Lung (tissue), 11 donors: ENCODE measurements at regions not wholly inside any gene's neighbourhood (a gene's known extent, or its start where the extent isn't known, plus 50 kb on each side); places are given as distances from the start of the nearest gene placed in this dataset.

ENCODE experiments used
- ATAC-seq: fragments of 200-7000 bp; cut with Tn5 transposase; one replicate; pipeline ENCODE4 v1.9.1; 2020; ENCODE audit warnings: moderate number of reproducible peaks; ENCODE audit not compliant: insufficient read depth, low FRiP score
- DNase-seq, 3 donors: peaks; one replicate each; pipeline ENCODE4 v3.0.0-alpha.2; 2013 to 2017
- H3K27ac ChIP-seq, 2 donors: one replicate each; pipeline ENCODE4 v1.5.1; 2013; ENCODE audit warnings: mild to moderate bottlenecking in 2 of 2, moderate library complexity in 2 of 2, control low read depth in 1 of 2, inconsistent platforms in 1 of 2, low read depth in 1 of 2, low read length in 1 of 2
- H3K27me3 ChIP-seq, 3 donors: one replicate each; pipeline ENCODE4 v1.5.1; 2013; ENCODE audit warnings: low read length in 2 of 3; ENCODE audit not compliant: control insufficient read depth in 3 of 3, insufficient read depth in 3 of 3
- H3K36me3 ChIP-seq, 4 donors: one replicate each; pipeline ENCODE4 v1.5.1; 2013; ENCODE audit warnings: low read length in 4 of 4, mild to moderate bottlenecking in 1 of 4, moderate library complexity in 1 of 4; ENCODE audit not compliant: control insufficient read depth in 4 of 4, insufficient read depth in 4 of 4
- H3K4me1 ChIP-seq, 5 donors: one replicate each; pipeline ENCODE4 v1.5.1; 2013; ENCODE audit warnings: low read length in 5 of 5, mild to moderate bottlenecking in 2 of 5, moderate library complexity in 1 of 5; ENCODE audit not compliant: control insufficient read depth in 5 of 5, insufficient read depth in 5 of 5
- H3K4me3 ChIP-seq: one replicate; pipeline ENCODE4 v1.5.1; 2013; ENCODE audit warnings: mild to moderate bottlenecking, control low read depth, moderate library complexity
- H3K9ac ChIP-seq, 2 donors: one replicate each; pipeline ENCODE4 v1.5.1; 2013; ENCODE audit warnings: low read length in 2 of 2, control low read depth in 1 of 2; ENCODE audit not compliant: insufficient read depth in 1 of 2
- H3K9me3 ChIP-seq, 4 donors: one replicate each; pipeline ENCODE4 v1.5.1; 2013; ENCODE audit warnings: low read length in 3 of 4, mild to moderate bottlenecking in 1 of 4, moderate library complexity in 1 of 4; ENCODE audit not compliant: control insufficient read depth in 4 of 4, insufficient read depth in 3 of 4
- CTCF ChIP-seq: IDR thresholded peaks from 2 replicates; pipeline ENCODE4 v1.5.1; 2012; ENCODE audit warnings: mild to moderate bottlenecking; ENCODE audit errors: control extremely low read depth, extremely low read depth
- WGBS, 2 donors: extraction: QIAGEN DNeasy Blood & Tissue Kit; methylation state at CpG; one replicate each; pipeline ENCODE4 v1.1.7; 2013; 5-methylcytosine and 5-hydroxymethylcytosine counted together
- donor health status: control.
- donor health status: control.
- donor health status: Bipolar disorder and iron deficiency.
- donor health status: healthy.
- donor health status: DM: yes; HTN: yes; CAD: no.

- no peak overlapping the region for H3K9ac ChIP-seq
- H3K9me3 ChIP-seq: no peaks in the 10 kb centered on the region
- H3K36me3 ChIP-seq: no peaks in the 10 kb centered on the region
- peaks cover 0 to 4% (median 0%) of the 10 kb centered on the region in 5 donors for H3K4me1 ChIP-seq
- no peak overlapping the region for H3K27ac ChIP-seq
- no peak for ATAC-seq
- no peak for TF ChIP-seq CTCF
- H3K27me3 ChIP-seq: no peaks in the 10 kb centered on the region
- 86 to 100% methylated on average over 1 of the region's 1 CpG for WGBS, 2 donors
- peak in 2 of 3 donors; percentile 35 to 57 for DNase-seq
- H3K4me3 ChIP-seq: no peak overlapping the region
Measured at GRCh38 chr5:114305402-114306207, 56.3 kb upstream of the KCNN2 start.

DNA sequence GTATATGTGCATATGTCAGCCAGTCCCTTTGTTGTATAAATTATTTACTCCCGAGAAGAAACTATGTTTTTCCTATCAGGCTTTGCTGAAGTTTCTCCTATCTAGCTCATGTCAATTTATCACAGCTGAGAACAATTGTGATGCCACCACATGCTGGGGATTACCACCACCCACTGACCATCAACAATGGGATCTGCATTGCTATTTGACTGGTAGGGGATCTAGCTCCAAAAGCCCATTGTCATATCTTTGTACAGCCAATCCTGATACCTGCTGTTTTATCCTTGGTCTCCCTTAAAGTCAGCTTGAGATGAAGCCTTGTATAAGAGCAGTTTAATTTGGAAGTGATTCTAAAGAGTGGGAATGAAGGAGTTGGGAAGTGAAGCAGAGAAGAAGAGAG lies 53.9 kb upstream of the KCNN2 start:
- Histone ChIP-seq H3K36me3 (no peaks in the 10 kb centered on the region), H3K4me1 (peaks cover 0 to 7% (median 0%) of the 10 kb centered on the region in 5 donors), H3K27me3 (no peaks in the 10 kb centered on the region), H3K9me3 (no peaks in the 10 kb centered on the region), H3K4me3 (no peak overlapping the region), H3K27ac (no peak overlapping the region), H3K9ac (no peak overlapping the region)
- 73 to 76% methylated on average over 1 of the region's 1 CpG for WGBS, 2 donors
- DNase-seq (no peak), ATAC-seq (no peak)
- TF ChIP-seq CTCF: no peak

GRCh38 chr5:114308508-114308907 lies 53.4 kb upstream of the KCNN2 start:
- H3K9me3 ChIP-seq: no peaks in the 10 kb centered on the region
- WGBS, 2 donors: 79 to 80% methylated on average over 1 of the region's 1 CpG
- no peak for TF ChIP-seq CTCF
- no peaks in the 10 kb centered on the region for H3K36me3 ChIP-seq
- ATAC-seq (no peak), DNase-seq (no peak)
- peaks cover 0 to 7% (median 0%) of the 10 kb centered on the region in 5 donors for H3K4me1 ChIP-seq
- H3K27me3 ChIP-seq: no peaks in the 10 kb centered on the region
- no peak overlapping the region for H3K9ac ChIP-seq
- H3K4me3 ChIP-seq: no peak overlapping the region
- H3K27ac ChIP-seq: no peak overlapping the region
